ELR (cell line): ENCODE measurements at regions not wholly inside any gene's neighbourhood (a gene's known extent, or its start where the extent isn't known, plus 50 kb on each side); places are given as distances from the start of the nearest gene placed in this dataset.
"Not testable (repeated sequence)": the region's sequence is repeated elsewhere in the genome, so short reads cannot be mapped to it uniquely, and the experiment has no call there.

ENCODE experiments used
- DNase-seq: peaks from one replicate; pipeline ENCODE4 v3.0.0-alpha.2; 2015; ENCODE audit warnings: low read depth

DNA sequence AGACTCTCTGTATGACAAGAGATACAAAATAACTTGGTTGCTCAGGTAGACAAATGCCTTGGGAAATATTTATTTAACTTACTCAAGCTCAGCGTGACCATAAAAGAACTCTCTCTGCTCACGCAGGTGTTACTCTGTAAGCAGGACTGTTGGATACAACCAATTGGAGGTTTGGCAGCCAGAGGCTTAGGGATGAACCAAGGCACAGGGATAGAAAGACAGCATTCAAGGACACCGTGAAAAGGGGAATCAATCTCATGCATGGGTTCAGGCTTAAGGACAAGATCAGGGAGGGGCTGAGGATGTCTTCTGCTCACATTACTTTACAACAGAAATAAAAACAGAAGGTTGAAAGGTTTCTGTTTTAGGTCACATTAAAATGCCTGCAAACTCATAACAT is 389.0 kb upstream of the BRINP1 start:
- DNase-seq: no peak

GRCh38 chr9:119739476-119739875 is 370.2 kb upstream of the BRINP1 start:
- no peak for DNase-seq

DNA sequence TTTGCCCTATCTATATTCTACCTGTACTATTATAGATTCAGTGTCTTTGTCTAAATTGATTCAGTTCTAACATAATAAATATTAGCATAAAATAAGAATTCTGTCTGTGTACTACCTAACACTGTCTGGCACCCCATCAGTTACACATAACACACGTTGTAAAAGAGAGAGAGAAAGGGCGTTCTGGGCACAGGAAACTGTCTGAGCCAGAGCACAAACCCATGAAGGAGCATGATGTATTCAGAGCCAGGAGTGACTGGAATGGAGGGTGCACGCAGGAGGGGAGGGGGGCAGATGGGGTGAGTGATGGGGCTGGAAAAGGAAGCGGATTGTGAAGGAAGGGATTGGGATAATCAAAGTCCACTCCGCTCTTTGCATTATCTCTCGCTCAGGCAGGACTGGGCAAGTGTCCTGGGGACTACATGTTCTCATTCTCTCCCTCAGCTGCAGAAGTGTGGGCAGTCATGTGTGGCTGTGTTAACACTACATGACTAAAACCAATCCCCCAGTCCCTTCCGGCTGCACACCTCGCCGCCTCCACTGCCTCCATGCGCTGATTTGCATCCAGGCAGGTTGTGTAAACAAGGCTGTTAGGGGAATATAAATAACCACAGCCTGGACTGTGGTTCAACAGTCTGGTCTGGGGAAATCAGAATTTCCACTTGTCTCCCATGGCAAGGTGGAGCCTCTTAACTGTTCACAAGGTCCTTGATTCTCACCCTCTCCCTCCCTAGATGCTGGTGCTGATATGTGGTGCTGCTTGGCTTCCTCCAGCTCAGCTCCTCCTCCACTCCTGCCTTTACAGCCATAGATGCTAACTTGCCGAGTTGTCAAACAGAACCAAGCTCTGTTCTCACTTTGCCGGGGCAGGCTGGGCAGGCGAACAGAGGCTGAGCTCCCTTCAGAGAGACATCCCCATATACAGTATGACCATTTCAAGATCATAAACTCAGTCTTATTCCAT is 367.5 kb upstream of the BRINP1 start:
- DNase-seq: no peak

GRCh38 chr9:119727988-119728387 is 358.8 kb upstream of the BRINP1 start:
- DNase-seq: no peak

- DNase-seq: no peak
Measured at GRCh38 chr9:119726035-119726434, 356.8 kb upstream of the BRINP1 start.

- DNase-seq: no peak
Measured at GRCh38 chr9:119722384-119722783, 353.1 kb upstream of the BRINP1 start.

- no peak for DNase-seq
Measured at GRCh38 chr9:119712325-119712724, 343.1 kb upstream of the BRINP1 start.

DNA sequence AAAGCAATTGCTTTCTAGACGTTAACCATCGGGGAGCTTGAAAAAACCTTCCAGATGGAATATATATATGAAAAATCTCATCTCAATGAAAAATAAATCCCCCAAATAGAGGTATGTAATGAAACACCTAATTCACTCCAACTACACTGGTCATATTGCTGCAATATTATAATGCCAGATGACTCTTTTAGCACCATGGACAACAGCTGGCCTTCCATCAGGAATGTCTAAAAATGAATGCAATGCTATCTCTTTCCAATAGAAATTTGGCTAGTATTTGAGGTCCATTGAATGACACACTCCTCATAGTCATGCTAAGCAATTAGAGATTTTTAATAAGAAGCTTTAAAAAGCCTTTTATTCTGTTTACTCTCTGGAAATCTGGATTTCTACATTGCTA is 340.2 kb upstream of the BRINP1 start:
- no peak for DNase-seq

DNA sequence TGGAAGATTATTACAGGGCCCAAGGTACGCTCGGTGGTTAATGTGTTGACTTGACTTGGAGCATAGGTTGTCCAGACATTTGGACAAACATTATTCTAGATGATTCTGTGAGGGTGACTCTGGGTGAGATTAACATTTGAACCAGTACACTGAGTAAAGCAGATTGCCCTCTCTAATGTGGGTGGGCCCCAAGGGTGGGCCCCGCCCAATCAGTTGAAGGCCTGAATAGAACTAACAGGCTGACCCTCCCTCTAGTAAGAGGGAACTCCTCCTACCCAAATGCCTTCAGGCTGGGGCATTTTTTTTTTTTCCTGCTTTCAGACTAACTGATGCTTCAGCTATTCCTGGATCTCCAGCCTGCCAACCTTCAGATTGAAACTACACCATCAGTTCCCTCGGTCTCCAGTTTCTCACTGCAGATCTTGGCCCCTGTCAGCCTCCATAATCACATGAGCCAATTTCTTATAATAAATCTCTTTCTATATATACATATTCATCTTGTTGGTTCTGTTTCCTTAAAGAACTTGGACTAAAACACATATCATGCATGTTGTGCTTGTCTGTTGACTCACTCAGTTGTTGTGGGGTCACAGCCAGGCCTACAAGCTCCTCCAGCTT is 338.1 kb upstream of the BRINP1 start:
- DNase-seq: no peak

DNA sequence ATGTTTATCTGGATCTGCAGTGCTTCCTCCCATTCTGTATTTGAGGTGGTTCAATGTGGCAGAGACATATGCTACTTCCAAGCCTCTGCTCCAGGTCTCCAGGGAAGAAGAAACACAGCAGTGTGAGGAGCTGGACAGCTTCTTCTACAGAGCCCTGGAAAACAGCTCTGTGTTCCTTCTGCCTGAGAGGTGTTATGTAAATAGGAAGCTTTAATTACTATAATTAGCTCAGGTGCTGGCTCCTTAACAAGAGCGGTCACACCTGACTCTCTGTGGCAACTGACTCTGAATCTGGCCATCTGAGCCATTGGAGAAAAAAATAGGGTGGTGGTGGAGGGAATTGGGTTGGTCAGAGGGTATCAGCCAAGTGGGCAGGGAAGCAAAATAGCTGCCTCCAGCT is 332.4 kb upstream of the BRINP1 start:
- DNase-seq: no peak

- no peak for DNase-seq
Measured at GRCh38 chr9:119698535-119698934, 329.3 kb upstream of the BRINP1 start.

DNA sequence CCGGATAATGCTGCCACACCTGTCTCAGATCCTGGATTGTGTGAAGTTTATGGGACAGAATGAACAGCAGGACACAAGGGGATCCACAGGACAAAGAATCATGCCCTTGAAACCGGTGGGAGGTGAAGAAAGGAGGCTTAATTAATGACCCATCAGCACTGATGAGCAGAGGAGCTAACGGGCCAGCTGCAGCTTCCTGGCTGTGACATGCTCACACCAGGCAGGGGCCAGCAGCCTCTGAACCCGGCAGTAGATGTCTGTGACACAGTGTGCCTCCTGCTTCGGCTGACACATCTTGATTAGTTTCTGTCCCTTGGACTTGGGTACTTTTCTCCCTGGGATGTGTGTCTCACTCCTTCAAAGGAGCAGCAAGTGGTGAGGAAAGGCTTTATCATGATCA is 328.8 kb upstream of the BRINP1 start:
- DNase-seq: no peak

GRCh38 chr9:119689879-119690278 is 320.6 kb upstream of the BRINP1 start:
- DNase-seq: no peak

DNA sequence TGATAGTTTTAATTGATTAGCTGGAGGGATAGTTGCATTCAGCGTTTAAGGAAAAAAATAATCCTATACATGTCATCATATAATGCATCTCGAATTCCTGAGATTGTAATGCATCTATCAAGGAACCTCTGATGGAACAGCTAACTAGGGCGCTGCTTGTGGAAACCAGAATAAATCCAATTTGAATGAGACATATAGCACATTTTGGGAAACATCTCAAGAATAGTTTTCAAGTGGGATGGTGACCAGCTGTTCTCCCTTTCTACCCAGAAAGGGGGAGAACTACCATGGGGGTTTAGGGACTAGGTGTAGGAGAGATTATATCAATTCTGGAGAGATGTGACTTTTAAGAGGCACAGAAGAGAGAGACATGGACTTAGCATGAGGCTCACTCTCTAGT is 319.3 kb upstream of the BRINP1 start:
- DNase-seq: no peak

DNA sequence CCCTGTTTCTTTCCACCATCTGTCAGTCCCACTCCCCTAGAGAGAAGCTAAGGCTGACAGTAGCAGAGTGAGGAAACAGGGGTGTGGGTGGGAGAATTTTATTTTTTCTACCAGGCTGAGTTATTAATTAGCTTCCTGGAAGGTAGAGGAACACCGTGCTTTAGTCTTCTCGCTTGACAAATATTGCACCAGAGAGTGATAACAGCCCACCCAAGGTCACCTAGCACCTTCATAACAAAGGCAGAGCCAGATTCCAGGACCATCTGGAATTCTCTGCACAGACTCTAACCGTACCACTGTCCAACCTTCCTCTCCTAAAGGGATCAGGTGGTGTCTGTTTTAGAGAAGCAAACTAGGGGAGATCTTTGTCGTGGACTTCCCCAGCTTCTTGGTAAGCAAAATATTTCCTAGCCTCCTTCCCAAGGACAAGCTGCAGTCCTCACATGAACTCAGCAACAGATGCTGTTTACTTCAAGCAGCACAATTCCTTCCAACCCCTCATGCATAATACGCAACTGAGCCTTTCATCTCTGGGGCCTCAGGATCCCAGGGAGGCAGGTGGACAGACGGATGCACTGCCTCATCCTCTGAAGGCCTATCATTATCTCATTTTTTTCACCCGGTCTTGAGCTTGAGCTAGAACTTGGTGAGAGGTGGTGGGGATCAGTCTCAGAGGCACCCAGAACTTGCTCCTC is 308.7 kb upstream of the BRINP1 start:
- no peak for DNase-seq

DNA sequence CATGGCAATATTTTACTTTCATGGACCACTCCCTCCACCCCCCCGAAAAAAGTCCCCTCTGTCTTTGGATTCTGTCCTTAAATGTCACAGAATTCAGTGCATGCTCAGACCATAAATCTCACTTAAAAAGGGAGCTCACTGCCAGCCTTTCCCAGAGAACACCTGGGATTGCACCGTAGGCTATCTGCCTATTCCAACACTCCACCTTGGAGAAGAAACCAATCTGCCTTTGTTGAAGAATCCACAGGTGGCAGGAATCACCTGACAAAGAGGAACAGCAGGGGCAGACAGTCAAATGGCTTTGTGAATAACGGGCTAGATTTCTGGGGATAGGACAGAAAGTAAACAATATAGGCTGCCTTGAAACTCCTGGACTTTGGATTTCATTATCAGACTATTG is 306.7 kb upstream of the BRINP1 start:
- no peak for DNase-seq

DNA sequence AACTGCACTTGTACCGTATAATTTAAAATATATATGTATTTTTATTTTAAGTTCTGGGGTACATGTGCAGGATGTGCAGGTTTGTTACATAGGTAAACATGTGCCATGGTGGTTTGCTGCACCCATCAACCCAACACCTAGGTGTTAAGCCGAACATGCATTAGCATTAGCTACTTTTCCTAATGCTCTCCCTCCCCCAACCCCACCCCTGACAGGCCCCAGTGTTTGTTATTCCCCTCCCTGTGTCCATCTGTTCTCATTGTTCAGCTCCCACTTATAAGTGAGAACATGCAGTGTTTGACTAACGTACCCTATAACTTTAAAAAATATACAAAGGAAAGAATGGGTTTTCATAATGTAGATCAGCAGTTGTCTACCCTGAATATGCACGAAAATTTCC is 303.5 kb upstream of the BRINP1 start:
- not testable (repeated sequence) for DNase-seq

- DNase-seq: no peak
Measured at GRCh38 chr9:119667916-119668315, 298.7 kb upstream of the BRINP1 start.

GRCh38 chr9:119667163-119667562 is 297.9 kb upstream of the BRINP1 start:
- no peak for DNase-seq

- DNase-seq: no peak
Measured at GRCh38 chr9:119662329-119662728, 293.1 kb upstream of the BRINP1 start.

GRCh38 chr9:119652931-119653330 is 283.7 kb upstream of the BRINP1 start:
- DNase-seq: no peak

DNA sequence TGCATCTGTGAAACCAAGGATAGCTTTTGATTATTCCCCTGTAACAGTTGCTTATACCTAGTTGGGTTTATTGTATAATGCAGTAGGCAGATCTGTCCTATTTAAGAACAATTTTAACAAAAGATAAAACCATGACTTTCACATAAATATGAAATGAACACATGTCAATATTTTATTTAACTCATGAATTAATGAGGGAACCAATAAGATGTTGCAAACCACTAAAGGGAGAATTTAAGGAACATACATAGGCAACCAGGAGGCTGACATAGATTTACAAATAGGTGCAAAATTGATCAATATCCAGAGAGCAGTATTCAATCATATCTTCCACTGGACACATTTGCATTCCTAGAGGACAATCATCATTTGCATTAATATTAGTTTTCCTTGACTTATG is 280.0 kb upstream of the BRINP1 start:
- no peak for DNase-seq
